ENCODE measurements at regions not wholly inside any gene's neighbourhood (a gene's known extent, or its start where the extent isn't known, plus 50 kb on each side); places are given as distances from the start of the nearest gene placed in this dataset.

DNA sequence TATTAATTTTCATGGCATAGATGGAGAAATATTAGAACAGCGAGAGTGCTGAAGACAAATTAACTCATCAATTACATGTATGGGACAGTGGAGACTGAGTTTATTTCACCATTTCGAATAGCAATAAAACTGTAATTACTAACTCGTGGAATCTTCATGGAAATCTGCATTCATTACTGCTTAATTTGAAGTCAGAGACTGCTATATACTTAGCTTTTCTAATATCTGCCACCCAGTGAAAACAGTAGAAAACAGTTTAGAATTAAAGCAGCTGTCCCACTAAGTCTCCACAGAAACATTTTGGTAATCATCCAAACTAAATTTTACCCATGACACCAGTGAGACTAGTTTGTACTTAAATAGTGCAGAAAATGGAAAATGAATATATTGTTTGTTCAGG is 56.8 kb downstream of the IZUMO3 start:
- Histone ChIP-seq H3K27me3 (replicated peaks in 2 of 5; ENCODE audit: control insufficient read depth in 4 of 5, insufficient read depth in 5 of 5, low read length in 4 of 5) (no peaks in the 10 kb centered on the region), H3K4me1 (ENCODE audit: control extremely low read depth in 1 of 4, control insufficient read depth in 4 of 4, insufficient read depth in 4 of 4, low read length in 3 of 4) (no peaks in the 10 kb centered on the region), H3K36me3 (ENCODE audit: control insufficient read depth in 4 of 4, insufficient read depth in 4 of 4, low read length in 3 of 4) (no peaks in the 10 kb centered on the region), H3K4me3 (ENCODE audit: control insufficient read depth in 1 of 7, extremely low read depth in 1 of 7, insufficient read depth in 4 of 7, low read depth in 2 of 7, low read length in 6 of 7) (no peak overlapping the region), H3K27ac (ENCODE audit: insufficient read depth in 1 of 2, low read depth in 1 of 2, low read length in 2 of 2, poor library complexity in 1 of 2, severe bottlenecking in 2 of 2) (no peak overlapping the region), H3K9me3 (ENCODE audit: control extremely low read depth in 1 of 5, control insufficient read depth in 4 of 5, insufficient read depth in 2 of 5, low read depth in 1 of 5, low read length in 4 of 5) (no peaks in the 10 kb centered on the region)
- WGBS (ENCODE audit: insufficient coverage): 83% methylated on average over 2 of the region's 3 CpGs
- POLR2A ChIA-PET: no interaction called here
- CTCF ChIA-PET: no interaction called here
- DNase-seq: no peak

DNA sequence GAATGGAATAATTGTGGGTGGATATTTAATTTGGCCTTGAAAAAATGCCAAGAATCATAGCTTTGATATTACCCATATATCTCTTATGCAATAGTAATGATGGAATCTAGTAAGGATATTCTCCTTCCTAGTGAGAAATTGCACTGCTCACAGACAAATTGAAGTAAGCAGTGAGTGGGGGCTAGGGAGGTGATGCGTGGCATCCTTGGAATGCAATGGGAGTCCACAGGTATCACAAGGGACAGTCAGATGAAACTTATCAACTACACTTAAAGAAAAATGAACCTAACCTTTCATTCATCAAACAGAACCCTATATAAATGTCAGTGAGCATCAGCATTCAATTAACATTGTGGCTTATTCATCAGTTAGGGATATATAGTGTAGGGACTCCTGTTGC is 57.8 kb downstream of the IZUMO3 start:
- Histone ChIP-seq H3K27ac (ENCODE audit: insufficient read depth in 1 of 2, low read depth in 1 of 2, low read length in 2 of 2, poor library complexity in 1 of 2, severe bottlenecking in 2 of 2) (no peak overlapping the region), H3K4me1 (ENCODE audit: control extremely low read depth in 1 of 4, control insufficient read depth in 4 of 4, insufficient read depth in 4 of 4, low read length in 3 of 4) (no peaks in the 10 kb centered on the region), H3K4me3 (ENCODE audit: control insufficient read depth in 1 of 7, extremely low read depth in 1 of 7, insufficient read depth in 4 of 7, low read depth in 2 of 7, low read length in 6 of 7) (no peak overlapping the region), H3K36me3 (ENCODE audit: control insufficient read depth in 4 of 4, insufficient read depth in 4 of 4, low read length in 3 of 4) (no peaks in the 10 kb centered on the region), H3K27me3 (replicated peaks in 2 of 5; ENCODE audit: control insufficient read depth in 4 of 5, insufficient read depth in 5 of 5, low read length in 4 of 5) (no peaks in the 10 kb centered on the region), H3K9me3 (ENCODE audit: control extremely low read depth in 1 of 5, control insufficient read depth in 4 of 5, insufficient read depth in 2 of 5, low read depth in 1 of 5, low read length in 4 of 5) (no peaks in the 10 kb centered on the region)
- POLR2A ChIA-PET: no interaction called here
- no peak for DNase-seq
- no CpG with 5 or more reads among the region's 1 CpG for WGBS (ENCODE audit: insufficient coverage)
- CTCF ChIA-PET: no interaction called here

DNA sequence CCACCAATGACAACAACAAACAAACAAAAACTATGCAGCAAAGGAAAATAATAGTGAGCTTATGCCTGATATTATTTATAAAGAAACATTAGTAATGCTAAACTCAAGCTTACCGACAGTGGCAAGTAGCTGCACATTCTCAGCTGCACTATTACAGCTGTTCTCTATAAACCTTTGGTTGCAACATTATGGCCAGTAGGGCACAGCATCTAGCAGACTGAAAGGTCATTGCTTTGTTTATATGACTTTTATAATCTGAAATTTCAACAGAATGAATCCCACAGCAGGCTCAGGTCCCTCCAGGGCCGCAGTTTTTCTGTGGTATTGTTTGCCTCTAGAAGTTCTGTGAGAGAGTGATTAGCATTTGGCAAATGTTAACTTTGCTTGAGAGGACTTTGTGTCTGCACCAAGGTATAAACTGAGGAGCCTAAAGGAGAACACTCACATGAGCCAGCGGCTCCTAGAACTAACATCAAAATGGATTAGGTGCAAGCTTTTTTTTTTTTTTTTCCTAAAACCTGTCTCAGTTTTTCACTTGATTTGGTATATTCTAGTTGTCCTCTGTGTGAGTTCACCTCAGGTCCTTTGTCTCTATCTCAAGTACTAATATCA is 58.3 kb downstream of the IZUMO3 start:
- Histone ChIP-seq H3K4me1 (ENCODE audit: control extremely low read depth in 1 of 4, control insufficient read depth in 4 of 4, insufficient read depth in 4 of 4, low read length in 3 of 4) (no peaks in the 10 kb centered on the region), H3K27ac (ENCODE audit: insufficient read depth in 1 of 2, low read depth in 1 of 2, low read length in 2 of 2, poor library complexity in 1 of 2, severe bottlenecking in 2 of 2) (no peak overlapping the region), H3K9me3 (ENCODE audit: control extremely low read depth in 1 of 5, control insufficient read depth in 4 of 5, insufficient read depth in 2 of 5, low read depth in 1 of 5, low read length in 4 of 5) (no peaks in the 10 kb centered on the region), H3K4me3 (ENCODE audit: control insufficient read depth in 1 of 7, extremely low read depth in 1 of 7, insufficient read depth in 4 of 7, low read depth in 2 of 7, low read length in 6 of 7) (no peak overlapping the region), H3K27me3 (replicated peaks in 2 of 5; ENCODE audit: control insufficient read depth in 4 of 5, insufficient read depth in 5 of 5, low read length in 4 of 5) (no peaks in the 10 kb centered on the region), H3K36me3 (ENCODE audit: control insufficient read depth in 4 of 4, insufficient read depth in 4 of 4, low read length in 3 of 4) (no peaks in the 10 kb centered on the region)
- DNase-seq: no peak
- POLR2A ChIA-PET: no interaction called here
- WGBS (ENCODE audit: insufficient coverage): 87% methylated on average over 2 of the region's 3 CpGs
- CTCF ChIA-PET: no interaction called here

DNA sequence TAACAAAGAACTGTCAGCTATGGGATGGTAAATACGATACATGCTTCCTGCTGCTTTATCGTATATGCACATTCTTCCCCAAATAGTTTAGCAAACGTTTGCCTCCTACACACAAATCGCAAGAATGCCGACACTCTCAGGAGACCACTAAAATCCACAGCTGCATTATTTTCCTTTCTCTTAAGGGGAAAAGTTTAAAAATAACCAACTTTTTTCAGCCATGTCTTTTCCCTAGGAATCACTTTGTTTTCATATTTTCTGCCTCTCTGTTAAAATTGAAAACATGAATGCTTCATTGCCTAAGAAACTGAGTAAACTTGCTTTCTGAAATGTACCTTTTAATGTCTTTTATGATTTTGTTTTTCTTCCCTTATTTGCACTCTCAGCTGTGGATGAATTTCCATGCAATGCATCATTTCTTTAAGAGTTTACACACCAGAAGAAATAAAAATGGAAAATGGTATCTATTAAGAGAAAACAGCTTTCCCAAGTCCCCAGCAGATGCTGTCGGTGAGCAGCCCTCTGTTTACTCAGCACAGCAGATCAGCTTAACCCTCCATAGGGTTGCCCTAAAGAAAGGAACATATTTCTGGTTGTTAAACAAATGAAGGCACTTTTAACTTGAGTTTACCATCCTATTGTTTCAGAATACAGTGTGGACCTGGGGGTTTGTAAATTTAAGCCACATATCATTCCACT is 66.2 kb downstream of the IZUMO3 start:
- Histone ChIP-seq H3K4me3 (ENCODE audit: control insufficient read depth in 1 of 7, extremely low read depth in 1 of 7, insufficient read depth in 4 of 7, low read depth in 2 of 7, low read length in 6 of 7) (peak overlapping the region in 1 of 7 experiments; percentile 51), H3K27ac (ENCODE audit: insufficient read depth in 1 of 2, low read depth in 1 of 2, low read length in 2 of 2, poor library complexity in 1 of 2, severe bottlenecking in 2 of 2) (no peak overlapping the region), H3K4me1 (ENCODE audit: control extremely low read depth in 1 of 4, control insufficient read depth in 4 of 4, insufficient read depth in 4 of 4, low read length in 3 of 4) (no peaks in the 10 kb centered on the region), H3K27me3 (replicated peaks in 2 of 5; ENCODE audit: control insufficient read depth in 4 of 5, insufficient read depth in 5 of 5, low read length in 4 of 5) (no peaks in the 10 kb centered on the region), H3K36me3 (ENCODE audit: control insufficient read depth in 4 of 4, insufficient read depth in 4 of 4, low read length in 3 of 4) (no peaks in the 10 kb centered on the region), H3K9me3 (ENCODE audit: control extremely low read depth in 1 of 5, control insufficient read depth in 4 of 5, insufficient read depth in 2 of 5, low read depth in 1 of 5, low read length in 4 of 5) (no peaks in the 10 kb centered on the region)
- 15% methylated on average over 6 of the region's 6 CpGs for WGBS (ENCODE audit: insufficient coverage)
- DNase-seq: no peak
- ChIA-PET CTCF (no interaction called here), POLR2A (no interaction called here)

DNA sequence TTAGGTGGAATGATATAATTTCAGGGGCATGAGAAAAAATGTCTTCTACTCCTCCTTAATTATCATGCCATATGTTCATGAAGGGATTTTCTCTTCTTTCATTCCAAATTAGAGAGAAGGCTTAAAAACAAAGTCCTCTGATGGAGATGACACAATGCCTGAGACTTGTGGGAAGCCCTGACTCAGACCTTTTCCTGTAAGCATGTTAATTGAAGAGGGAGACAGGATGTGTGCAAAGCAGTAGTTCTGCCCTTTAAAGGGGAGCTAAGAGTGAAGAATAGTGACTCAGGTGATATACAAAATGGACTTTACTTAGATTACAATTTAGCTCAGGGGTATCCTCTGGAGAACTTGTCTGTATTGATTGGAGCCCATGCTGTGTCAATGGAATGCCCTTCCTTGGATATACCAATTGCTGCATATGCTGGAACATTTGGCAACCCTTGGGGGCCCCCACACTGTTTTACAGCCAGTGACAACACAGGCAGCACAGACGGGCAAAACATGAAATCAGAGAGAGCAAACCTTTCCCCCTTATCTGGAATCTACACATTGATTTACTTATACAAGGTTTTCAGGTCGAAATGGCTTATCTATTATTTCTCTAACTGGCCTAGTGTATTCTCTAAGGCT is 81.3 kb downstream of the IZUMO3 start:
- no peak overlapping the region for H3K27ac ChIP-seq (ENCODE audit: insufficient read depth in 1 of 2, low read depth in 1 of 2, low read length in 2 of 2, poor library complexity in 1 of 2, severe bottlenecking in 2 of 2)

DNA sequence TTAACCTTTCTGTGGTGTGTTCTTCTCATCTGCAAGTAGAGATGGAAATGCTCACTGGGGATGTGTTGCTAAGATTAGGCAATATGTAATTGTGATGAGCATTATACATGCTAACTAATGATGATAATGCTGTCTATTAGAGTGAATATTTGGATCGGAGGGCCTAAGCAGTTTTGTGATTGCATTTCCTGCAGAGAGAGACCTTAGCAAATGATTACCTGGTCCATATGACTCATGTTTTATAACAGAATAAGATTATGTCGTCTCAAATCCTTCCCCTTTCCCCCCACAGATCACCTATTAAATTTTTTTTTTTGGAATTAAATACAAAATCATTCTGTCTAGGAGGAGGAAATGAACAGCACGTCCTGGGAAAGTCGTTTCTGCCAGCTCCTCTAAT is 82.7 kb downstream of the IZUMO3 start:
- no peak for DNase-seq
- peaks cover 0 to 3% (median 0%) of the 10 kb centered on the region in 4 experiments for H3K4me1 ChIP-seq (ENCODE audit: control extremely low read depth in 1 of 4, control insufficient read depth in 4 of 4, insufficient read depth in 4 of 4, low read length in 3 of 4)
- CTCF ChIA-PET: no interaction called here
- H3K27me3 ChIP-seq (replicated peaks in 2 of 5; ENCODE audit: control insufficient read depth in 4 of 5, insufficient read depth in 5 of 5, low read length in 4 of 5): no peaks in the 10 kb centered on the region
- no peak overlapping the region for H3K4me3 ChIP-seq (ENCODE audit: control insufficient read depth in 1 of 7, extremely low read depth in 1 of 7, insufficient read depth in 4 of 7, low read depth in 2 of 7, low read length in 6 of 7)
- WGBS (ENCODE audit: insufficient coverage): 79% methylated on average over 2 of the region's 4 CpGs
- POLR2A ChIA-PET: no interaction called here
- no peaks in the 10 kb centered on the region for H3K9me3 ChIP-seq (ENCODE audit: control extremely low read depth in 1 of 5, control insufficient read depth in 4 of 5, insufficient read depth in 2 of 5, low read depth in 1 of 5, low read length in 4 of 5)
- H3K36me3 ChIP-seq (ENCODE audit: control insufficient read depth in 4 of 4, insufficient read depth in 4 of 4, low read length in 3 of 4): no peaks in the 10 kb centered on the region
- H3K27ac ChIP-seq (ENCODE audit: insufficient read depth in 1 of 2, low read depth in 1 of 2, low read length in 2 of 2, poor library complexity in 1 of 2, severe bottlenecking in 2 of 2): no peak overlapping the region

More for the DNA sequence above, 81.3 kb downstream of the IZUMO3 start:
- DNase-seq: no peak
- Histone ChIP-seq H3K27me3 (replicated peaks in 2 of 5; ENCODE audit: control insufficient read depth in 4 of 5, insufficient read depth in 5 of 5, low read length in 4 of 5) (no peaks in the 10 kb centered on the region), H3K4me1 (ENCODE audit: control extremely low read depth in 1 of 4, control insufficient read depth in 4 of 4, insufficient read depth in 4 of 4, low read length in 3 of 4) (peaks cover 0 to 3% (median 0%) of the 10 kb centered on the region in 4 experiments), H3K9me3 (ENCODE audit: control extremely low read depth in 1 of 5, control insufficient read depth in 4 of 5, insufficient read depth in 2 of 5, low read depth in 1 of 5, low read length in 4 of 5) (no peaks in the 10 kb centered on the region), H3K4me3 (ENCODE audit: control insufficient read depth in 1 of 7, extremely low read depth in 1 of 7, insufficient read depth in 4 of 7, low read depth in 2 of 7, low read length in 6 of 7) (no peak overlapping the region), H3K36me3 (ENCODE audit: control insufficient read depth in 4 of 4, insufficient read depth in 4 of 4, low read length in 3 of 4) (no peaks in the 10 kb centered on the region)
- CTCF ChIA-PET: no interaction called here
- WGBS (ENCODE audit: insufficient coverage): 14% methylated on average over 1 of the region's 2 CpGs
- POLR2A ChIA-PET: no interaction called here

DNA sequence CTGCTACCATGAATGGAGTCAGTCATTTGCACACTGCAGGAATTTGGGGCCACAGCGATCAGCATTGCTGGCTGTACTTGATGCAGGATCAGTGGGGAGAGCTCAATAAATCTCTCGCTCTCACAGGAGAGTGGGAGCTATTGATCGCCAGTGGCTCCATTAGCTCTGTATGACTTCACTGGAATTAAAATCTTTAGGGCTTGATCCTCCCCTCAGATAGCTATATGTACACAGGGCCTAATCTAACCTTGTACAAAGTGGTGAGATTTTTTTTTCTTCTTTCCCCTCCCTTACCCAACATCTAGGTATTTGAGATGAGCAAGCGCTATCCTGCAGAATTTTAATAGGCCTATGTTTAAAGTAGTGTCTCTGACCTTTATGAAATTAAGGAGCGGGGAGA is 84.9 kb downstream of the IZUMO3 start:
- Histone ChIP-seq H3K4me1 (ENCODE audit: control extremely low read depth in 1 of 4, control insufficient read depth in 4 of 4, insufficient read depth in 4 of 4, low read length in 3 of 4) (peaks cover 0 to 3% (median 0%) of the 10 kb centered on the region in 4 experiments), H3K9me3 (ENCODE audit: control extremely low read depth in 1 of 5, control insufficient read depth in 4 of 5, insufficient read depth in 2 of 5, low read depth in 1 of 5, low read length in 4 of 5) (no peaks in the 10 kb centered on the region), H3K4me3 (ENCODE audit: control insufficient read depth in 1 of 7, extremely low read depth in 1 of 7, insufficient read depth in 4 of 7, low read depth in 2 of 7, low read length in 6 of 7) (no peak overlapping the region), H3K27ac (ENCODE audit: insufficient read depth in 1 of 2, low read depth in 1 of 2, low read length in 2 of 2, poor library complexity in 1 of 2, severe bottlenecking in 2 of 2) (no peak overlapping the region), H3K27me3 (replicated peaks in 2 of 5; ENCODE audit: control insufficient read depth in 4 of 5, insufficient read depth in 5 of 5, low read length in 4 of 5) (no peaks in the 10 kb centered on the region), H3K36me3 (ENCODE audit: control insufficient read depth in 4 of 4, insufficient read depth in 4 of 4, low read length in 3 of 4) (no peaks in the 10 kb centered on the region)
- ChIA-PET POLR2A (no interaction called here), CTCF (no interaction called here)
- no peak for DNase-seq
- 100% methylated on average over 3 of the region's 5 CpGs for WGBS (ENCODE audit: insufficient coverage)

All from common myeloid progenitor, CD34-positive (primary cell).